ENCODE measurements at regions not wholly inside any gene's neighbourhood (a gene's known extent, or its start where the extent isn't known, plus 50 kb on each side); places are given as distances from the start of the nearest gene placed in this dataset.
A peak's percentile ranks its signal among the peaks of the same experiment; 100 is the strongest.
"Not testable (repeated sequence)": the region's sequence is repeated elsewhere in the genome, so short reads cannot be mapped to it uniquely, and the experiment has no call there.

GRCh38 chr2:159880729-159881128 lies 82.7 kb upstream of the CD302 start:
- no peak for DNase-seq

- no peak for DNase-seq
Observed at GRCh38 chr2:159879051-159879604, 81.1 kb upstream of the CD302 start.

GRCh38 chr2:159875083-159875482 lies 77.1 kb upstream of the CD302 start:
- DNase-seq = peak; percentile 40

- DNase-seq = peak; percentile 42
Observed at GRCh38 chr2:159873258-159873657, 75.2 kb upstream of the CD302 start.

- DNase-seq = no peak
Observed at GRCh38 chr2:159872353-159872752, 74.3 kb upstream of the CD302 start.

GRCh38 chr2:159868598-159869159 lies 70.7 kb upstream of the CD302 start:
- not testable (repeated sequence) for DNase-seq

GRCh38 chr2:159867567-159868361 lies 69.8 kb upstream of the CD302 start:
- no peak for DNase-seq

GRCh38 chr2:159863526-159864160 lies 65.6 kb upstream of the CD302 start:
- DNase-seq = no peak

GRCh38 chr2:159860581-159861310 lies 62.7 kb upstream of the CD302 start:
- DNase-seq = no peak

GRCh38 chr2:159859583-159859982 lies 61.6 kb upstream of the CD302 start:
- DNase-seq = no peak

- no peak for DNase-seq
Observed at GRCh38 chr2:159856760-159857159, 58.8 kb upstream of the CD302 start.

- no peak for DNase-seq
Observed at GRCh38 chr2:159855557-159856061, 57.6 kb upstream of the CD302 start.

- no peak for DNase-seq
Observed at GRCh38 chr2:159855143-159855542, 57.1 kb upstream of the CD302 start.

GRCh38 chr2:159854481-159854880 lies 56.5 kb upstream of the CD302 start:
- DNase-seq = no peak

- DNase-seq = no peak
Observed at GRCh38 chr2:159853101-159853500, 55.1 kb upstream of the CD302 start.

- no peak for DNase-seq
Observed at GRCh38 chr2:159851941-159852340, 53.9 kb upstream of the CD302 start.

GRCh38 chr2:159850789-159851188 lies 52.8 kb upstream of the CD302 start:
- no peak for DNase-seq

- no peak for DNase-seq
Observed at GRCh38 chr2:159849160-159849813, 51.3 kb upstream of the CD302 start.
